ENCODE measurements at regions not wholly inside any gene's neighbourhood (a gene's known extent, or its start where the extent isn't known, plus 50 kb on each side); places are given as distances from the start of the nearest gene placed in this dataset.

- no peak for TF ChIP-seq POLR2A (IDR thresholded peaks at IDR 0.05)
- TF ChIP-seq, protein P1, sequence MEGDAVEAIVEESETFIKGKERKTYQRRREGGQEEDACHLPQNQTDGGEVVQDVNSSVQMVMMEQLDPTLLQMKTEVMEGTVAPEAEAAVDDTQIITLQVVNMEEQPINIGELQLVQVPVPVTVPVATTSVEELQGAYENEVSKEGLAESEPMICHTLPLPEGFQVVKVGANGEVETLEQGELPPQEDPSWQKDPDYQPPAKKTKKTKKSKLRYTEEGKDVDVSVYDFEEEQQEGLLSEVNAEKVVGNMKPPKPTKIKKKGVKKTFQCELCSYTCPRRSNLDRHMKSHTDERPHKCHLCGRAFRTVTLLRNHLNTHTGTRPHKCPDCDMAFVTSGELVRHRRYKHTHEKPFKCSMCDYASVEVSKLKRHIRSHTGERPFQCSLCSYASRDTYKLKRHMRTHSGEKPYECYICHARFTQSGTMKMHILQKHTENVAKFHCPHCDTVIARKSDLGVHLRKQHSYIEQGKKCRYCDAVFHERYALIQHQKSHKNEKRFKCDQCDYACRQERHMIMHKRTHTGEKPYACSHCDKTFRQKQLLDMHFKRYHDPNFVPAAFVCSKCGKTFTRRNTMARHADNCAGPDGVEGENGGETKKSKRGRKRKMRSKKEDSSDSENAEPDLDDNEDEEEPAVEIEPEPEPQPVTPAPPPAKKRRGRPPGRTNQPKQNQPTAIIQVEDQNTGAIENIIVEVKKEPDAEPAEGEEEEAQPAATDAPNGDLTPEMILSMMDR (IDR thresholded peaks at IDR 0.05) = no peak
Observed at GRCh38 chr6:144595266-144595665, 310.1 kb downstream of the UTRN start.

GRCh38 chr6:144597511-144597910 lies 312.4 kb downstream of the UTRN start:
- no peaks in the 10 kb centered on the region for H3K27me3 ChIP-seq
- intact Hi-C loops (cut with DNase I; ENCODE audit: low total_unique reads) = no loop called here

More at GRCh38 chr6:144595266-144595665, 310.1 kb downstream of the UTRN start:
- no peak overlapping the region for H3K4me3 ChIP-seq
- intact Hi-C loops (cut with DNase I; ENCODE audit: low total_unique reads) = no loop called here
- H3K36me3 ChIP-seq (ENCODE audit: low read depth, missing control alignments) = no peaks in the 10 kb centered on the region
- WGBS, 2 donors = 83 to 94% methylated on average over 3 of the region's 3 CpGs
- no peak for DNase-seq
- H3K9me3 ChIP-seq = no peaks in the 10 kb centered on the region
- H3K4me1 ChIP-seq = no peaks in the 10 kb centered on the region
- no peak overlapping the region for H3K27ac ChIP-seq
- H3K27me3 ChIP-seq = no peaks in the 10 kb centered on the region

DNA sequence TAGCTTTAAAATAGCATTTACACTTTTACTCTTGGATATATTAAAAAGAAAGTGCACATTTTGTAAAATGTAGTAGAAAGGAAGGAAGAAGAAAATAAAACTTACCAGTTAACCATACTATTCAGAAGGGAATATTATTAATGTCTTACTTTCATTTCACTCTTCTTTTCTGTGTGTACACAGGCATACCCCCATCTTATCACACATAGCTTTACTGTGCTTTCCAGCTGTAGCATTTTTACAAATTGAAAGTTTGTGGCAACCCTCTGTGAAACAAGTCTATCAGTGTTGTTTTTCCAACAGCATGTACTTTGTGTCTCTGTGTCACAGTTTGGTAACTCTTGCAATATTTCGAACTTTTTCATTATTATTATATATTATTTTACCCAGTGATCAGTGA lies 314.5 kb downstream of the UTRN start:
- Histone ChIP-seq H3K4me1 (no peaks in the 10 kb centered on the region), H3K36me3 (ENCODE audit: low read depth, missing control alignments) (no peaks in the 10 kb centered on the region), H3K9me3 (no peaks in the 10 kb centered on the region), H3K27me3 (no peaks in the 10 kb centered on the region), H3K4me3 (no peak overlapping the region), H3K27ac (peak overlapping the region in 1 of 2 donors; percentile 11)
- TF ChIP-seq, protein P1 (IDR thresholded peaks at IDR 0.05) = no peak
- no peak for TF ChIP-seq POLR2A (IDR thresholded peaks at IDR 0.05)
- intact Hi-C loops (cut with DNase I; ENCODE audit: low total_unique reads) = no loop called here
- 59 to 68% methylated on average over 1 of the region's 1 CpG for WGBS, 2 donors
- DNase-seq = no peak

More at GRCh38 chr6:144597511-144597910, 312.4 kb downstream of the UTRN start:
- no peaks in the 10 kb centered on the region for H3K4me1 ChIP-seq
- no peak for TF ChIP-seq POLR2A (IDR thresholded peaks at IDR 0.05)
- TF ChIP-seq, protein P1 (IDR thresholded peaks at IDR 0.05) = no peak
- no peak overlapping the region for H3K27ac ChIP-seq
- no peak overlapping the region for H3K4me3 ChIP-seq
- no peaks in the 10 kb centered on the region for H3K36me3 ChIP-seq (ENCODE audit: low read depth, missing control alignments)
- H3K9me3 ChIP-seq = no peaks in the 10 kb centered on the region
- no peak for DNase-seq

- intact Hi-C loops (cut with DNase I; ENCODE audit: low total_unique reads) = no loop called here
- Histone ChIP-seq H3K9me3 (no peaks in the 10 kb centered on the region), H3K36me3 (ENCODE audit: low read depth, missing control alignments) (no peaks in the 10 kb centered on the region), H3K27me3 (no peaks in the 10 kb centered on the region), H3K4me1 (no peaks in the 10 kb centered on the region), H3K4me3 (no peak overlapping the region), H3K27ac (no peak overlapping the region)
- 94 to 99% methylated on average over 2 of the region's 2 CpGs for WGBS, 2 donors
- DNase-seq = no peak
- TF ChIP-seq, protein P1 (IDR thresholded peaks at IDR 0.05) = no peak
- no peak for TF ChIP-seq POLR2A (IDR thresholded peaks at IDR 0.05)
Observed at GRCh38 chr6:144601221-144601620, 316.1 kb downstream of the UTRN start.

DNA sequence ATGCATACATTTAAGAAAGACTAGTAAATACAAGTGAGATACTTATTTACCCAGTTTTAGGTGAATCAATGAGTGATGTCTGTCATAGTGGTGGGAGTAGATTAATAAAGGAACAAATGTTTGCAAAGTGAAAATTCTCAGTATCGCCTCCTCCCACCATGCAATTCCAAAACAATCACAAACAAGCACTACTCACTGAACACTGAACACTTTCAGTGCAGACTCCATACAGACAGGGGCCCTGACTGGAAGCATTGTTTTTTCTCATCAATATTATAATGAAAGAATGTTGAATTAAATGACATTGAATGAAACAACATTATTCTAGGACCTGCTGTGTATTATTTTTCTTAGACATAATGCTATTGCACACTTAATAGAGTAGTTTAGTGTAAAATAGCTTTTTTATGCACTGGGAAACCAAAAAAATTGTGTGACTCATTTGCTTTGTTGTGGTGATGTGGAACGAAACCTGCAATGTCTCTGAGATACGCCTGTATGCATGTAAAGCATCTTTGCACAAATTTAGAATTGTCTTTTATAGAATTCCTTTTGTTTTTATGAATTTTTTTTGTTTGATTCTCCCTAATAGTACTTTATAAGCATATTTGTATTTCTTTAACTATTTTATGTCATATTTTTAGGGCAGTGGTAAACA lies 317.5 kb downstream of the UTRN start:
- Histone ChIP-seq H3K4me1 (no peaks in the 10 kb centered on the region), H3K9me3 (no peaks in the 10 kb centered on the region), H3K4me3 (no peak overlapping the region), H3K27ac (no peak overlapping the region), H3K36me3 (ENCODE audit: low read depth, missing control alignments) (no peaks in the 10 kb centered on the region), H3K27me3 (no peaks in the 10 kb centered on the region)
- intact Hi-C loops (cut with DNase I; ENCODE audit: low total_unique reads) = no loop called here
- TF ChIP-seq, protein P1 (IDR thresholded peaks at IDR 0.05) = no peak
- TF ChIP-seq POLR2A (IDR thresholded peaks at IDR 0.05) = no peak
- 95 to 97% methylated on average over 3 of the region's 3 CpGs for WGBS, 2 donors
- DNase-seq = no peak
